ENCODE measurements at regions not wholly inside any gene's neighbourhood (a gene's known extent, or its start where the extent isn't known, plus 50 kb on each side); places are given as distances from the start of the nearest gene placed in this dataset.

DNA sequence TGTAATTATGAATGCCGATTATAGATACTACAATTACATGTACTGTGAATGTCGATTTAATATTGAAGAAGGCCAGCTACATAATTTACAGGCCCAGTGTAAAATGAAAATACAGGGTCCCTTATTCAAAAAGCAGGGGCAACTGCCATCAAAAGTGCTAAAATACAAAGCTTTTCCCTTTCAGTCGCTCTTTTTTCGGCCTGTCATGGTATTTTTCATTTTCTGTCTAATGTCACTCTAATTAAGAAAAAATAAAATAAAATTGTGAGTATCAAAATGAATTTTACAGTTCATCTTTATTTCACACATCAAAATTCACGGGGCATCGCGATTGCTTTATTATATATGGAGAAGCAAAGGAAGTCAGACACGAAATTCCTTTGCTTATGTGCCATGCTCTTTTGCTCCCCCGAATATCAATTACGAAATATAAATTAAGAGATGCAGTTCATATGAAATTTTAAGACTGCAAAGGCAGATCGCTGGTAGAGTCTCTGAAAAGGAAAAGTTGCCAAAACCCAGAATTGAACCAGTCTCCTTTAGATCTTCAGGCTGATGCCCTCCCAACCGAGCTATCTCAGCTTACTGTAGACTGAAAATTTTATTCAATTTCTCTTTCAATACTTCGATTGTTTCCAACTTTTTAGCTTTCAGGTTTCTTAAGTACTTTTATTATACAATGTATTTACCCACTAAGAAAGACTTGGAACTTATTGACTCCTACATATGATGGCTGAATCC lies 197.0 kb downstream of the TRIM27 start:
- H3K36me3 ChIP-seq: no peaks in the 10 kb centered on the region
- no peaks in the 10 kb centered on the region for H3K9me3 ChIP-seq
- TF ChIP-seq, protein P1, sequence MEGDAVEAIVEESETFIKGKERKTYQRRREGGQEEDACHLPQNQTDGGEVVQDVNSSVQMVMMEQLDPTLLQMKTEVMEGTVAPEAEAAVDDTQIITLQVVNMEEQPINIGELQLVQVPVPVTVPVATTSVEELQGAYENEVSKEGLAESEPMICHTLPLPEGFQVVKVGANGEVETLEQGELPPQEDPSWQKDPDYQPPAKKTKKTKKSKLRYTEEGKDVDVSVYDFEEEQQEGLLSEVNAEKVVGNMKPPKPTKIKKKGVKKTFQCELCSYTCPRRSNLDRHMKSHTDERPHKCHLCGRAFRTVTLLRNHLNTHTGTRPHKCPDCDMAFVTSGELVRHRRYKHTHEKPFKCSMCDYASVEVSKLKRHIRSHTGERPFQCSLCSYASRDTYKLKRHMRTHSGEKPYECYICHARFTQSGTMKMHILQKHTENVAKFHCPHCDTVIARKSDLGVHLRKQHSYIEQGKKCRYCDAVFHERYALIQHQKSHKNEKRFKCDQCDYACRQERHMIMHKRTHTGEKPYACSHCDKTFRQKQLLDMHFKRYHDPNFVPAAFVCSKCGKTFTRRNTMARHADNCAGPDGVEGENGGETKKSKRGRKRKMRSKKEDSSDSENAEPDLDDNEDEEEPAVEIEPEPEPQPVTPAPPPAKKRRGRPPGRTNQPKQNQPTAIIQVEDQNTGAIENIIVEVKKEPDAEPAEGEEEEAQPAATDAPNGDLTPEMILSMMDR (IDR thresholded peaks at IDR 0.05): no peak
- TF ChIP-seq POLR2A (IDR thresholded peaks at IDR 0.05) (no peak), EP300 (IDR thresholded peaks at IDR 0.05) (no peak)
- H3K27me3 ChIP-seq: no peaks in the 10 kb centered on the region
- 75 to 84% (median 78%) methylated on average over 13 of the region's 13 CpGs for WGBS, 3 donors
- no peaks in the 10 kb centered on the region for H3K4me1 ChIP-seq (ENCODE audit: insufficient read depth)
- intact Hi-C loops (cut with DNase I): no loop called here
- DNase-seq: no peak
- H3K4me3 ChIP-seq: no peak overlapping the region
- no peak overlapping the region for H3K27ac ChIP-seq

DNA sequence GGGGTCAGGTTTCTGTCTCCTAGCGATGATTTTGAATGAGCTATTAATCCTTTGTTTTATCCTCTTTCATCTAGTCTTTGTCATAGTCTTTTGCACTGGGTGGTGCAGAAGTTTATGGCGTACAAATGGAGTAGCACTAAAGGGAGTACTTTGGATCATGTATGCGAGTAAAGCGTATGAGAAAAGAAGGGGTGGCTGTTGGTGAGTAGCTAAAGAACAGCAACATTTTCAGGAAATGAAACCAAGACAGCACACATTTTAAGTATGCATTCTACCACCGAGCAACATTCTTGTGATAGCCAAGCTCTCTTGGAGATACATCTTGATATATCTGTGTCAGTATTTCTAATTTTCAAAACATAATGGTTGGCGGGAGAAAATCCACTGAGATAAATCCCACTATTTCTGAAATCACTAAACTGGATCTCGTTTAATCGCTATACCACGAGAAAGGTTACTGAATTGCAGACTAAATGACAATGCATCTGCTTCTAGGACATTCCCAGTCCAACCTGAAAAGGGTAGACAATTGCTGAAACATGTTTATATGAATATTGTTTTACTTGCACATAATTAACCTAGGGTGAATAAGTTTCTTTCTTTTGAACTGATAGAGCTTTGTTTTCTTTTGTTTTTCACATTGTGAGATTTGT lies 196.1 kb downstream of the TRIM27 start:
- H3K9me3 ChIP-seq: no peaks in the 10 kb centered on the region
- no peak overlapping the region for H3K27ac ChIP-seq
- DNase-seq: no peak
- no peaks in the 10 kb centered on the region for H3K4me1 ChIP-seq (ENCODE audit: insufficient read depth)
- 48 to 73% (median 63%) methylated on average over 9 of the region's 9 CpGs for WGBS, 3 donors
- intact Hi-C loops (cut with DNase I): no loop called here
- no peak overlapping the region for H3K4me3 ChIP-seq
- no peak for TF ChIP-seq POLR2A (IDR thresholded peaks at IDR 0.05)
- TF ChIP-seq, protein P1 (IDR thresholded peaks at IDR 0.05): no peak
- no peak for TF ChIP-seq EP300 (IDR thresholded peaks at IDR 0.05)
- H3K36me3 ChIP-seq: no peaks in the 10 kb centered on the region
- no peaks in the 10 kb centered on the region for H3K27me3 ChIP-seq

GRCh38 chr6:28729501-28730402 lies 194.0 kb downstream of the TRIM27 start:
- H3K9me3 ChIP-seq: no peaks in the 10 kb centered on the region
- TF ChIP-seq EP300 (IDR thresholded peaks at IDR 0.05): no peak
- TF ChIP-seq POLR2A (IDR thresholded peaks at IDR 0.05): no peak
- TF ChIP-seq, protein P1 (IDR thresholded peaks at IDR 0.05): no peak
- 7 to 9% (median 8%) methylated on average over 24 of the region's 24 CpGs for WGBS, 3 donors
- peak overlapping the region; percentile 41 for H3K4me3 ChIP-seq
- H3K27ac ChIP-seq: no peak overlapping the region
- H3K36me3 ChIP-seq: no peaks in the 10 kb centered on the region
- no peaks in the 10 kb centered on the region for H3K4me1 ChIP-seq (ENCODE audit: insufficient read depth)
- DNase-seq: no peak
- intact Hi-C loops (cut with DNase I): loop anchor here in 1 of 4 donors (1.0 kb wide), 1 partner anchor 32 kb away; no protein-coding TSS in a partner anchor
- H3K27me3 ChIP-seq: no peaks in the 10 kb centered on the region

GRCh38 chr6:28732052-28732451 lies 191.7 kb downstream of the TRIM27 start:
- no peaks in the 10 kb centered on the region for H3K36me3 ChIP-seq
- no peaks in the 10 kb centered on the region for H3K27me3 ChIP-seq
- no peak overlapping the region for H3K27ac ChIP-seq
- H3K4me3 ChIP-seq: no peak overlapping the region
- intact Hi-C loops (cut with DNase I): no loop called here
- TF ChIP-seq POLR2A (IDR thresholded peaks at IDR 0.05) (no peak), EP300 (IDR thresholded peaks at IDR 0.05) (no peak)
- TF ChIP-seq, protein P1 (IDR thresholded peaks at IDR 0.05): no peak
- DNase-seq: no peak
- WGBS, 3 donors: 41 to 69% (median 63%) methylated on average over 5 of the region's 5 CpGs
- no peaks in the 10 kb centered on the region for H3K4me1 ChIP-seq (ENCODE audit: insufficient read depth)
- no peaks in the 10 kb centered on the region for H3K9me3 ChIP-seq

All from ovary (tissue), 7 donors.